ENCODE measurements at regions not wholly inside any gene's neighbourhood (a gene's known extent, or its start where the extent isn't known, plus 50 kb on each side); places are given as distances from the start of the nearest gene placed in this dataset.

DNA sequence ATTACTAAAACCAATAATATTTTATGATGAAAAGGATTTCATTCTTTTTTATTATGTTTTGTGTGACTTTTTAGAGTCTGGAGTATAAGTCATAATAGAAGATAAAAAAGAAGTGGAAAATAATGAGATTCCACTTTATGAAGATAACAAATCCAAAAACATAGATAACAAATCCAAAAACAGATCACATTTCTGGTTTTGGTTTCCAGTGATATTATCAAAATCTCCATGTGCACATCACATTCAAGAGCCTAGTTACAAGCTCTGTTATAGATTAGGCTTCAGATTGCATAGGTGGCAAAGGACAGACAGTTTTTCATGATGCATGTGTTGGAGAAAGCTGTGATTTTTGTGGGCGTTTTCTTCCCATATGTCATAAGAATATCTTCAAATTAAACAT lies 648.2 kb downstream of the STK39 start:
- no peaks in the 10 kb centered on the region for H3K9me3 ChIP-seq (replicated peaks in 1 of 2; ENCODE audit: control insufficient read depth in 1 of 2, insufficient read depth in 1 of 2, low read length in 2 of 2)

DNA sequence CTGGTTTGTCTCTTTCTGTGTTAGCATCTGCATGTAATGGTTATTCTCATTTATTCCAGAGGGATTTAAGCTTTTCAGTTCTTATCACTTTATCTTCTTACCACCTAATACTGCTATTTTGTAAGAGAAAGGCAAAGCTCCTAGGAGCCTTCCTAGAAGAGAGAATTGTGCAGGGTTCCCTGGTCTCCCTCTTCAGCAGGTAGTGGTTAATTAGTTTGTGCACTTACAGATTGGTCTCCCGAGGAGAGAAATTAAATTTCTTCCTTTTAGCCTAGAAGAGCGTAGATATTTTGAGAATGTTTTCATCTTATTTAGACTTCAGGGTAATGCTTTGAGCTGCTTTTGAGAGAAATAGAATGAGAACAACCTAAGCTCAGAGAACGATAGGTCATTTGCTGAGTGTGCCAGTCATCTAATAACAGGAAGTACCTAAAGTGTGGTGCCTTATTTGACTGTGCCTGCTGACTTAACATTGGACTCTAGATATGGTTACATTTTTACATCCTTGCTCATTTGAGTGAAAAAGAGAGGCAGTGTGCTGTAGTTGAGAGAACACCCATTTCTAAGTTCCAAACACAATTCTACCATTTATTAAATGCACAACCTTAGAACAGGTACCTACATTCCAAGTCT lies 651.4 kb downstream of the STK39 start:
- H3K4me1 Mint-ChIP-seq, result peaks cover 6% of the 10 kb centered on the region
- no CpG with 5 or more reads among the region's 3 CpGs for whole genome bisulfite sequencing (ENCODE audit: insufficient coverage)
- H3K79me2 ChIP-seq (ENCODE audit: insufficient read depth, low read length), result no peaks in the 10 kb centered on the region

More for the DNA sequence above, 648.2 kb downstream of the STK39 start:
- Histone ChIP-seq H2AFZ (ENCODE audit: insufficient read depth, low read depth, low read length, poor library complexity, severe bottlenecking) (no peak overlapping the region), H3K79me2 (ENCODE audit: insufficient read depth, low read length) (no peaks in the 10 kb centered on the region), H3K27me3 (ENCODE audit: control insufficient read depth in 2 of 2, insufficient read depth in 2 of 2, low read length in 2 of 2) (no peaks in the 10 kb centered on the region), H3K36me3 (replicated peaks in 1 of 2; ENCODE audit: control insufficient read depth in 1 of 2, insufficient read depth in 2 of 2, low read length in 2 of 2) (no peaks in the 10 kb centered on the region), H3K4me2 (replicated peaks; ENCODE audit: extremely low read depth, low read length, poor library complexity, severe bottlenecking) (no peak overlapping the region), H3K9ac (ENCODE audit: insufficient read depth, low read length, poor library complexity, severe bottlenecking) (no peak overlapping the region), H3K4me3 (replicated peaks in 1 of 3; ENCODE audit: low read depth in 2 of 3, low read length in 3 of 3) (no peak overlapping the region), H3K4me1 (ENCODE audit: control insufficient read depth in 1 of 2, insufficient read depth in 2 of 2, low read length in 2 of 2) (no peaks in the 10 kb centered on the region), H4K20me1 (ENCODE audit: insufficient read depth, low read length) (no peaks in the 10 kb centered on the region), H3K27ac (ENCODE audit: low read depth in 1 of 2, low read length in 2 of 2) (no peak overlapping the region)
- no peak overlapping the region for H3K27ac Mint-ChIP-seq
- H3K27me3 Mint-ChIP-seq (ENCODE audit: low read depth in 3 of 3), result no peaks in the 10 kb centered on the region
- WGBS (ENCODE audit: insufficient coverage), result no CpG with 5 or more reads among the region's 1 CpG
- H3K4me1 Mint-ChIP-seq, result peaks cover 6% of the 10 kb centered on the region
- TF ChIP-seq, protein P1, sequence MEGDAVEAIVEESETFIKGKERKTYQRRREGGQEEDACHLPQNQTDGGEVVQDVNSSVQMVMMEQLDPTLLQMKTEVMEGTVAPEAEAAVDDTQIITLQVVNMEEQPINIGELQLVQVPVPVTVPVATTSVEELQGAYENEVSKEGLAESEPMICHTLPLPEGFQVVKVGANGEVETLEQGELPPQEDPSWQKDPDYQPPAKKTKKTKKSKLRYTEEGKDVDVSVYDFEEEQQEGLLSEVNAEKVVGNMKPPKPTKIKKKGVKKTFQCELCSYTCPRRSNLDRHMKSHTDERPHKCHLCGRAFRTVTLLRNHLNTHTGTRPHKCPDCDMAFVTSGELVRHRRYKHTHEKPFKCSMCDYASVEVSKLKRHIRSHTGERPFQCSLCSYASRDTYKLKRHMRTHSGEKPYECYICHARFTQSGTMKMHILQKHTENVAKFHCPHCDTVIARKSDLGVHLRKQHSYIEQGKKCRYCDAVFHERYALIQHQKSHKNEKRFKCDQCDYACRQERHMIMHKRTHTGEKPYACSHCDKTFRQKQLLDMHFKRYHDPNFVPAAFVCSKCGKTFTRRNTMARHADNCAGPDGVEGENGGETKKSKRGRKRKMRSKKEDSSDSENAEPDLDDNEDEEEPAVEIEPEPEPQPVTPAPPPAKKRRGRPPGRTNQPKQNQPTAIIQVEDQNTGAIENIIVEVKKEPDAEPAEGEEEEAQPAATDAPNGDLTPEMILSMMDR (IDR thresholded peaks at IDR 0.05), result no peak
- H3K9me3 Mint-ChIP-seq, result no peaks in the 10 kb centered on the region
- H3K4me3 Mint-ChIP-seq, result no peak overlapping the region
- DNase-seq, result no peak
- intact Hi-C loops (cut with micrococcal nuclease), result no loop called here
- H3K36me3 Mint-ChIP-seq, result no peaks in the 10 kb centered on the region

More for the DNA sequence above, 651.4 kb downstream of the STK39 start:
- peaks cover 0 to 4% (median 1%) of the 10 kb centered on the region in 7 donors for H3K9me3 Mint-ChIP-seq
- Histone ChIP-seq H2AFZ (ENCODE audit: insufficient read depth, low read depth, low read length, poor library complexity, severe bottlenecking) (no peak overlapping the region), H3K4me1 (ENCODE audit: control insufficient read depth in 1 of 2, insufficient read depth in 2 of 2, low read length in 2 of 2) (no peaks in the 10 kb centered on the region), H3K4me2 (replicated peaks; ENCODE audit: extremely low read depth, low read length, poor library complexity, severe bottlenecking) (peak overlapping the region; percentile 13), H3K9me3 (replicated peaks in 1 of 2; ENCODE audit: control insufficient read depth in 1 of 2, insufficient read depth in 1 of 2, low read length in 2 of 2) (no peaks in the 10 kb centered on the region), H3K27ac (ENCODE audit: low read depth in 1 of 2, low read length in 2 of 2) (no peak overlapping the region), H4K20me1 (ENCODE audit: insufficient read depth, low read length) (no peaks in the 10 kb centered on the region), H3K27me3 (ENCODE audit: control insufficient read depth in 2 of 2, insufficient read depth in 2 of 2, low read length in 2 of 2) (no peaks in the 10 kb centered on the region), H3K36me3 (replicated peaks in 1 of 2; ENCODE audit: control insufficient read depth in 1 of 2, insufficient read depth in 2 of 2, low read length in 2 of 2) (no peaks in the 10 kb centered on the region), H3K4me3 (replicated peaks in 1 of 3; ENCODE audit: low read depth in 2 of 3, low read length in 3 of 3) (no peak overlapping the region), H3K9ac (ENCODE audit: insufficient read depth, low read length, poor library complexity, severe bottlenecking) (no peak overlapping the region)
- no peak overlapping the region for H3K4me3 Mint-ChIP-seq
- intact Hi-C loops (cut with micrococcal nuclease), result no loop called here
- TF ChIP-seq, protein P1 (IDR thresholded peaks at IDR 0.05), result no peak
- no peak for DNase-seq
- no peak overlapping the region for H3K27ac Mint-ChIP-seq
- H3K36me3 Mint-ChIP-seq, result no peaks in the 10 kb centered on the region
- H3K27me3 Mint-ChIP-seq (ENCODE audit: low read depth in 3 of 3), result no peaks in the 10 kb centered on the region

Data from CD14-positive monocyte (primary cell).